ENCODE measurements at regions not wholly inside any gene's neighbourhood (a gene's known extent, or its start where the extent isn't known, plus 50 kb on each side); places are given as distances from the start of the nearest gene placed in this dataset.

DNA sequence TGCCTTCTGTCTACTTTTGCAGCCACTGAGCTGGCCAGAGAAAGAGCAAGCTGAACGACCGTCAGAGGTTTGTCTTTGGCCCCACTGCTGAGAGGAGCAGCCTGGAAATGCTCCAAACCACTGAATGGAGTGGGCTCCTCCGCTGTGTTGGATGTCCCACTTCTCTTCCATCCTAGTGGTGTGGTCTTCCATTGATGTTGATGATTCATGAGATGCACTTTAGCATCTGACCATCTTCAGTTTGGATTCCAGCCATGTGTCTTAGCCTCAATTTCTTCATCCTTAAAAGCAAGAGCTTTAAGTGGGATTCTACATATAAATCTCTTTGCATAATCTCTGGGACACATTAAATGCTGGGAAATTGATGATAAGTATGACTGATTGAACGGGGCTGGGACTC, 276.9 kb downstream of the SIPA1L2 start:
- Histone ChIP-seq H3K9me1 (replicated peaks; ENCODE audit: control insufficient read depth, extremely low read depth, insufficient read depth, low read length) (no peaks in the 10 kb centered on the region), H3K27ac (ENCODE audit: insufficient read depth, low read depth, low read length) (no peak overlapping the region), H3K4me3 (replicated peaks in 1 of 3; ENCODE audit: insufficient read depth in 1 of 3, low read depth in 1 of 3, low read length in 3 of 3) (no peak overlapping the region), H3K4me2 (ENCODE audit: insufficient read depth, low read length) (no peak overlapping the region), H3K4me1 (ENCODE audit: control insufficient read depth, extremely low read depth, insufficient read depth, low read length) (no peaks in the 10 kb centered on the region), H3K9ac (replicated peaks; ENCODE audit: extremely low read depth, insufficient read depth, low read length) (no peak overlapping the region), H3K27me3 (ENCODE audit: control insufficient read depth in 2 of 2, insufficient read depth in 2 of 2, low read length in 2 of 2) (no peaks in the 10 kb centered on the region), H2AFZ (ENCODE audit: low read depth, low read length) (no peak overlapping the region), H3K79me2 (ENCODE audit: control insufficient read depth, insufficient read depth, low read length) (no peaks in the 10 kb centered on the region), H3K36me3 (ENCODE audit: control insufficient read depth in 2 of 2, extremely low read depth in 1 of 2, insufficient read depth in 2 of 2, low read length in 2 of 2) (no peaks in the 10 kb centered on the region), H4K20me1 (replicated peaks; ENCODE audit: control insufficient read depth, extremely low read depth, insufficient read depth, low read length) (no peaks in the 10 kb centered on the region), H3K9me3 (replicated peaks; ENCODE audit: control insufficient read depth, insufficient read depth, low read length) (no peaks in the 10 kb centered on the region)
- dilution Hi-C loops (cut with MboI; ENCODE audit: extremely low pct_ligation_motif_present, low sequenced_read_pairs), result no loop called here
- CTCF ChIA-PET, result no interaction called here
- intact Hi-C loops (cut with micrococcal nuclease), result no loop called here
- POLR2A ChIA-PET, result no interaction called here
- no peak for FAIRE-seq
- TF ChIP-seq CTCF (IDR thresholded peaks at IDR 0.05; ENCODE audit: extremely low read depth in 1 of 2, insufficient read depth in 1 of 2, low read depth in 1 of 2, low read length in 2 of 2) (no peak), EZH2 (IDR thresholded peaks at IDR 0.05; ENCODE audit: borderline replicate concordance, low read depth, low read length, severe bottlenecking) (no peak), MYC (IDR thresholded peaks at IDR 0.05; ENCODE audit: low read depth, low read length) (no peak), POLR2A (IDR thresholded peaks at IDR 0.05; ENCODE audit: low read depth, low read length) (no peak), JUN (IDR thresholded peaks at IDR 0.05; ENCODE audit: borderline replicate concordance, insufficient read depth, insufficient read length, low read depth) (no peak), POLR2AphosphoS5 (IDR thresholded peaks at IDR 0.05; ENCODE audit: insufficient read depth, low read depth, low read length) (no peak), FOS (IDR thresholded peaks at IDR 0.05; ENCODE audit: borderline replicate concordance, insufficient read depth, low read length) (no peak), GATA2 (IDR thresholded peaks at IDR 0.05; ENCODE audit: insufficient read depth, insufficient read length, low read depth, low read length) (no peak)
- TF ChIP-seq, protein P1, sequence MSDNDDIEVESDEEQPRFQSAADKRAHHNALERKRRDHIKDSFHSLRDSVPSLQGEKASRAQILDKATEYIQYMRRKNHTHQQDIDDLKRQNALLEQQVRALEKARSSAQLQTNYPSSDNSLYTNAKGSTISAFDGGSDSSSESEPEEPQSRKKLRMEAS (IDR thresholded peaks at IDR 0.05; ENCODE audit: insufficient read depth, insufficient read length), result no peak
- no TSS peak for BruUV-seq (replicated peaks)
- DNase-seq (ENCODE audit: low read depth, low spot score), result no peak

Measured in endothelial cell of umbilical vein (primary cell).